NCI-H2081 (cell line): ENCODE measurements at regions not wholly inside any gene's neighbourhood (a gene's known extent, or its start where the extent isn't known, plus 50 kb on each side); places are given as distances from the start of the nearest gene placed in this dataset.
"Not testable (repeated sequence)": the region's sequence is repeated elsewhere in the genome, so short reads cannot be mapped to it uniquely, and the experiment has no call there.

ENCODE experiments used
- DNase-seq, 2 experiments: peaks; one replicate each; lab custom pipeline; 2025; lab: John Stamatoyannopoulos, UW

DNA sequence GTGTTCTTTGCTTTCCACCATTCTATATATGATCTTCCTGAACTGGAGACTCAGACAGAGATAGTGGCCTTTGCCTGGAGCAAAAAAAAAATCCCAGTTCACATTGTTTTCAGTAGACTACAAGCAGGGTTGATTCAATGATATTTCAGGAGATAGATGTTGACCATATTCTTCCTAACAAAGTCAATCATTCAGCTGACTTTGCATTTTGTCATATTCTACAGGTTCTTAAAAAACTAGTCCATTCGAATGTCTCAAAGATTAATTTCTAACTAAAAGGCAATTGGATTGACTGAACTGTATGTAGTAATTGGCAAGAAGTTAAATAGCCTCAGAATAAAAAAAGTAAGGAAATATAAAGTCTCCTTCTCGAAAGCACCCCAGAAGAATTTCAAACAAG, 479.5 kb downstream of the NKX6-1 start:
- DNase-seq = no peak

DNA sequence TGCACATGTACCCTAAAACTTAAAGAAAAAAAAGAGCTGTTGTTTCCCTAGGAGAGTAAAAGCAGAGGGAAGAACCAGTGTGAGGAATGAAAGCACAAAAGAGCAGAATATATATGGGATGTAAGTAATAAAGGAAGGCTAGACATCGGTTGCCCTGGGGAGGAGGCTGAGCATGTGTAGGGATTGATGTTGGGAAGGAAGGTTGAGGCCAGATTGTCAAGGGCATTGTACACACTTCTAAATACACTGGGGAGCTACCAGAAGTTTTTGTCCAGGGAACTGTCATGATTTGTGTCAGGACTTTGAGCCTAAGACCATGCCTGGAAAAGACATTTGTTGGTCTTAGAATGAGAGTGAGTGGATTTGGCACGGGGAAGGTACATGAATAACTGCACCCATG, 467.1 kb downstream of the GPAT3 start:
- no peak for DNase-seq

DNA sequence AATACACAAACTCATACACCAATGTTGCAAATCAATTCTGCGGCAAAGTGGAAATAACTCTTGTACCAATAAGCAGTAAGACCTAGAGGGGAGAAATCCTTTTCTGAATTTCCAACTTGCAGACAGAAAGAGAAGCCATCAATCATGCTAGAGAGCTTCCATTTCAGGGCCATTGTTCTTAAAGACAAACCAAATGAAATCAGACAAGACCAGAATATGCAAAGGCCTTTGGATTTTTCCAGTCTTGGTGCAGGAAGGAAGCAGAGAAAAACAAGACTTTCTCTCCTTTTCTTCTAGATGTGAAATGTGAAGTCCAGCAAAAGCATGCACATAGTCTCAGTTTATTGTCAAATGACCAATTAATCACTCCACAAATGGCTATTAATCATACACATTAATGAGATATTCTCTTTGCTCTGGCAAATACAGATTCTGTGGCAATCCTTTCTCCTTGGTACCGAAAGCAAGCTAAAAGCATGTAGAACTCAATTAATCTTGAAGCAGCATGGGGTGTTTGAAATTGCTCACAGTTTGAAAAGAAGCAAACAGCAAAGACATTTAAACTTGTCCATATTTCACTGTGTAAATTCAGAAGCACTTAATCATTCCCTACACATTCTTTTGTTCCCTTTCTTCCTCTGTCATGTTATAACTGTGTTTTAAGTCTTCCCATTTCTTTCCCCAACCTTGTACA, 466.1 kb downstream of the GPAT3 start:
- no peak for DNase-seq

DNA sequence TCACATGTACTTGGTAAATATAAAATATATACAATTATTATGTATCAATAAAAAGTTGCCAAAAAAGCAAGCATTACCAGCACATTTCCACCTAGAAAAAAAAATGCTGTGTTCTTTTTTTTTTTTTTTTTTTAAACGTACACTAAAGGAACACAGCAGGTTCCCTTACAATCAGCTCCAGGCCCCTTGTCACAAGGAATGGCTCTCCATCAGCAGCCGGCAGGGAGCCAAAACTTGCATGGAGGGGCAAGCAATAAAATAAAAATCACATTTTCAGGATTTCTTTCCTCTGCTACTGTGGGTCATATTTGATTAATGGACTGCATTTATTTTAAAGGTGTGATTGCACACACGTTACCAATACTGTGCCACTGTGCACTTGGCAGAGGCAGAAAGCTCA, 460.3 kb downstream of the GPAT3 start:
- no peak for DNase-seq

DNA sequence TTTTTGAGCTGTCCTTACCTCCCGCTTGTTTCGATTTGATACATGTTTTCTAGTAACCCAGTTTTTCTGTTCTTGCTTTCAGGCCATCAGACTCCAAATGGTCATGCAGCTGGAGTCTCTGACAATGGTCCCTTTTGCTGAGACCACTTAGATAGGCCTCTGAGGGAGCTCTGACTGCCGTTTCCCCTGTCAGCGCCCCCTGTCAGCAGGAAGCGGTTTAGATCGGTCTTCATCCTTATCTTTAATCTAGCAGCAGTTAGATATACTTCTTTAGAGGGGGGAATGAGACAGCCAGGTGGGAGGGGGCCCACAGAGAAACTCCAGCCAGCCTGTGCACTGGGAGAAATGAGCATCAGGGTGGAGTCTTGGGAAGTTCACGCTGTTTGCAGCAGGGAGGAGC, 457.9 kb downstream of the GPAT3 start:
- no peak for DNase-seq

DNA sequence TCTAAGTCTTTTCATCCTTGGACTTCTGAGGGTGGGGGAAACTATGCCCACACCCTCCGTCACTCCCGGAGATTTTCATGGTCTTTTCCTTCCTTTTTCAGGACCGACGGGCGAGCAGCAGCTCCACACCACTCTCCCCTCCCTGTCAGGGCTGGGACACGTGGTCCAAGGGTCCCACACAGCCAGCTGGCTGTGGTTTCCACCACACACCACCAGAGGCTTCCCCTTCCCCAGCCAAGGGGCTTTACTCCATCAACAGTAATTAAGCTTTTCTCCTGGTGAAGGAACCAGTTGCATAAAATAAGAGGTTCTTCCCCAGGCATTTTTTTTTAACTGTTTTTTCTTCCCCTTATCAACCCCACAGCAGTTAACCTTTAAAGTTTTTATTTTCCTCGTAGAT, 453.9 kb downstream of the GPAT3 start:
- no peak for DNase-seq

DNA sequence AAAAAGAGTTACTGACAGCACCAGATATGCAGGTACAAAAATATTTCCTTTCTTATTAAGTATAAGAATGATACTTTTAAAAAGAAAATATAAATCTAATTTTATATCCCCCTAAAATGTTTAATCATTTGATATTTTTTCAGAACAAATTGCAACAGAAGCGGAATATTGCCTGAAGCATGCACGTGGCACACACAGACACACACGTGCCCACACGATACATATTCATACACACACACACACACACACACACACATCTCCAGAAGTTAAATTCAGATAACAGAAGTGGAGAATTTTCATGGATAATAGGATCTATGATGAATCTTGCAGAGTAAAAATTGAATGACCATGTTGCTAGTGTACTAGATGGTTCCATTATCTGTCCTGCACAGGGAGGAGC, 445.2 kb downstream of the GPAT3 start:
- no peak for DNase-seq

DNA sequence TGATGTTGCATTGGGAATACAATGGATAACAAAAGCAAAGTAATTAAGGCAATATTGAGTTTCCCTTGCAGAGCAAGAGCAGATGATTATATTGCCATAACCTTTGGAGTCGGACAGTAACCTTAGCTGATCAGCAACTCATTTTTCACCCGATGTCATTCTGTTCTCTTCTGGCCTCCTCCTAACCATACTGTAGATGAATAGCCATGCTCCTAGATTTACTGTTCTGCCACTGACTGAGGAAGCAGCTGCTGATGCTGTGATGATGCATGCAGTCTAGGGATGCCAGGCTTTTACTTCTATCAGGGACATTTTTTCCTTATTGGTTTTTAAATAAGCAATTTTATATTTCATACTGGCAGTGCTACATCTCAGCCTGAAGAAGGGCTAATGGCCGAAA, 443.9 kb downstream of the GPAT3 start:
- no peak for DNase-seq

DNA sequence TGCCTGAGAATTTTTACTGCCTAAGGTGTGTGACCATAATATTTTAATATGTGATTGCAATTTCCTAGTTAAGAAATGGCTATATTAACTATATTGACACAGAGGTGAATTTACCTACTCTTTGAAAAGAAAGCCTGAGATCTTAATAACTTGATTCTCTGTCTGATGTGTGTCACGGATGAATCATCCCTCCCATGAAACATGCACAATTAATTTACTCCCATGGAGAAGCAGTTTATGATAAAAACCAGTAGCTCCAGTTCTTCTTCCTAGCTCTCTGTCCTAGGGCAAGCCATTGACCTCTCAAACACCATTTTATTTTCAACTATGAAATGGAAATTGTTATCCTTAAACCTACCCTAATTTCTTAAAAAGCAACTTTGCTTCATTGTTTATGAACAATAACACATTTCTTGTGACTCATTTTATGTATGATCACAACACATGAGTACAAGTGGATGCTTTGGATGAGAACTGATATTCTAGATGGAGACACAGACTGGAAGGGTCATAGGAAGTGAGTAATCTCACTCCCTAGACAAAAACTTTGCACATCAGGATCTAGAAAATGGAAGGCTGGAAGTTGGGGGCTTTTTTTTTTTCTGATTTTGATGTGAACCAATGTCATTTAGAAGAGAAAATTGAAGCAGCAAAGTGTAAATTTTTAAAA, 438.3 kb downstream of the GPAT3 start:
- DNase-seq = no peak

DNA sequence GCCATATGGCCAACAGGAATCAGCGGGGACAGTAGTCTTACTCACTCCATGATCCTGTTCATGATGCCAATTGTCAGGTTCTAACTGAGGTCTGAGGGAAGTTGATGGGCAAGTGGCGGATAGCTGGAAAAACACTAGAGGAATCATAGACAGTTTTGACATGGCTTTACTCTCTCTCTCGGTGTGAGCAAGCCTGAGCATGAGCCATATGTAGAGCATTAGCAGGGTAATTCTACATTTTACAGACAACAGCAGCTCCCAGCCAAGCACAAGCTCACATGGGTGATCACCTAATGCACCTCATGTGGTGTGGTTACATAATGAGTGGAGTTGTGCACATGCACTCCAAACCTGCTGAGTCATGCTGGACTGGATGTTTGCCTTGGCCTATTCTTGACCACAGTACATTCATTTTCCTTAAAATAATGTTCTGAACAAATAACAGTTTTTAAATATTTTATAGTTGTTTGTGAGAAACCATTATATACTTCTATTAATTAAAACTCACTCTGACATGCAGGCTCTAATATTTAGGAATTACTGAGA, 429.2 kb downstream of the GPAT3 start:
- no peak for DNase-seq

DNA sequence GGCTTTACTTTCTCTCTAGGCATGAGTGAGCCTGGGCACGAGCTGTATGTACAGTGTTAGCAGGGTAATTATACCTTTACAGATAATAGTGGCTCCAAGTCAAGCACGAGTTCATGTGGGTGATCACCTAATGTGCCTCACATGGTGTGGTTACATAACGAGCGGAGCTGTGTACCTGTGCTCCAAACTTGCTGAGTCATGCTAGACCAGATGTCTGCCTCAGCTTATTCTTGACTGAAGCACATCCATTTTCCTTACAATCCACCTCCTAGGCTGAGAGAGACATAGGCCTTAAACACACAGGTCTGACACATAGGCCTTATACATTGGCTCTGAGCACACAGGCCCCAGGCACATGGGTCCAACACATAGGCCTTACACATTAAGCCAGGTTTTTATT, 426.6 kb downstream of the GPAT3 start:
- no peak for DNase-seq

DNA sequence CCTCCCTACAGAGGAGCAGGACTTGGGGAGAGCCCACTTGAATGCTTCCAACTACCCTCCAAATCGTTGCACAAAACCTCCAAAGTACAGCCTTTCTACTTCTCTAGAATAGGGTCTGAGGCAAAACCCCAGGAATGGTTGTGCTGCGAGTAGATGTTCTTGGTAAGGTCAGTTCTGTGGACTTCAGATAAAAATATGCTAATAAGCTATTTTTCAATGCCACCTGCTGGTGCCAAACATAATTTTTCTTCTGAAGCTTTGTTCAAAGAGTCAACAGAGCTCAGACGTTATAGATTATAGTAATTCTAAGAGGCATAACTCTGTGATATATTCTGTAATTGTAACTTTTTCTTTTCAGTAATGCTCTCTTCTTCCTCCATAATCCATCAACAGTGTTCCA, 425.7 kb downstream of the GPAT3 start:
- no peak for DNase-seq

DNA sequence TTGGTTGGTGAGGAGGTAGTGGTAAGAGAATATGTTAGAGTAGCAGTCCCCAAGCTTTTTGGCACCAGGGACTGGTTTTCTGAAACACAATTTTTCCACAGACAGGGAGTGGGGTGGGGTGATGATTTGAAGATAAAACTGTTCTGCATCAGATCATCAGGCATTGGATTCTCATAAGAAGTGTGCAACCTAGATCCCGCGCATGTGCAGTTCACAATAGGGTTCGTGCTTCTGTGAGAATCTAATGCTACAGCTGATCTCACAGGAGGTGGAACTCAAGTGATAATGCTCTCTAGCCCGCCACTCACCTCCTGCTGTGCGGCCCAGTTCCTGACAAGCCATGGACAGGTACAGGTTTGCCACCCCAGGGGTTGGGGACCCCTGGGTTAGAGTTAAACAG, 423.3 kb downstream of the GPAT3 start:
- DNase-seq = no peak

DNA sequence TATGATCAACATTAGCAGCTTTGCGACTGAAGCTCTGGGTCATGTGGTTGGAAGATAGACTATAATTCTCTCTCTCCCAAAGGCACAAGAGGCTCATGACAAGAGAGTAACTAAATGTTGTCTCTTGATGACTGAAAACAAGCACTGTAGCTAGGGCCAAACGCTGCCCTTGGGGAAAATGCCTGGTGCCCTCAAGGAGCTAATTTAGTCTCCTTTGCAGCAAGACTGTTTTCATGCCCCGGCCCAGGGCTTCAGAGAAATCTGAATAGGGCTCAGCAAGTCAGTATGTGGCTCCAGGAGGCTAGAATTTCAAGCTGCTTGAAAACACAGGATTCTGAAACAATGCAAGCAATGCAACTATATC, 411.9 kb downstream of the GPAT3 start:
- no peak for DNase-seq

DNA sequence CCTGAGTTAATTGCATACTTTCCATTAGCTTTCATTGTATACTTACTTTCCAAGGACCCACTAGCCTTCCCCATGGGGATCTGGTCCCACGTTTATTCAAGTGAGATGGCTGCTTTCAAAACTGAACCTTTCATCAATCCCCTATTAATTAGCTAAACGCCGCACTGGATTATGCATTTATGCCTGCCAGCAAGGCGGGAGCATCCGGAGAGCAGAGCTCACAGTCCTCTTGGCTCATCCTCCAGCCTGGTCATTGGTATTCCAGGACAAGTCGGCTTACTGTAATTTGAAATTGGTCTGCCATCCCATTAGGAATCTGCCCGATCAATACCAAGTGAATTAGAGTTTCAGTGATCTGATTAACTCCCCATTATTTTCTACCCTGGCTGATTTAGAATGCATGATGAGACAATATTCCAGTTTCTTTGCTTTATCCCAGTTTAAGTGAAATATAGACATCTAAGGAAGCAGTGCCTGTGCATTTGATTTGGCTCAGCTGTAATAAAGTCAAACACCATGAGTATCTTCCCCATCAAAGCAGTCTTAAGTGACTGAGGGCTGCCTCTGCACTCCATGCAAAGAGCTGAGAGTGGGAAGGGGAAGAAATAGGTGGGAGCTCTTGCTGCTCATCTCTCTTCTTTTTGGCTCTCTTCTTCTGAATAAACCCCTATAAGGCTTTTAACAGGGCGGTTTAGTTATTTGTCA, 411.4 kb downstream of the GPAT3 start:
- no peak for DNase-seq

DNA sequence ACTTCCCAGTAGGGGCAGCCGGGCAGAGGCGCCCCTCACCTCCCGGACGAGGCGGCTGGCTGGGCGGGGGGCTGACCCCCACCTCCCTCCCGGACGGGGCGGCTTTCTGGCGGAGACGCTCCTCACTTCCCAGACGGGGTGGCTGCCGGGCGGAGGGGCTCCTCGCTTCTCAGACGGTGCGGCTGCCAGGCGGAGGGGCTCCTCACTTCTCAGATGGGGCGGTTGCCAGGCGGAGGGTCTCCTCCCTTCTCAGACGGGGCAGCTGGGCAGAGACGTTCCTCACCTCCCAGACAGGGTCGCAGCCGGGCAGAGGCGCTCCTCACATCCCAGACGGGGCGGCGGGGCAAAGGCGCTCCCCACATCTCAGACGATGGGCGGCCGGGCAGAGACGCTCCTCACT, 407.8 kb downstream of the GPAT3 start:
- not testable (repeated sequence) for DNase-seq

DNA sequence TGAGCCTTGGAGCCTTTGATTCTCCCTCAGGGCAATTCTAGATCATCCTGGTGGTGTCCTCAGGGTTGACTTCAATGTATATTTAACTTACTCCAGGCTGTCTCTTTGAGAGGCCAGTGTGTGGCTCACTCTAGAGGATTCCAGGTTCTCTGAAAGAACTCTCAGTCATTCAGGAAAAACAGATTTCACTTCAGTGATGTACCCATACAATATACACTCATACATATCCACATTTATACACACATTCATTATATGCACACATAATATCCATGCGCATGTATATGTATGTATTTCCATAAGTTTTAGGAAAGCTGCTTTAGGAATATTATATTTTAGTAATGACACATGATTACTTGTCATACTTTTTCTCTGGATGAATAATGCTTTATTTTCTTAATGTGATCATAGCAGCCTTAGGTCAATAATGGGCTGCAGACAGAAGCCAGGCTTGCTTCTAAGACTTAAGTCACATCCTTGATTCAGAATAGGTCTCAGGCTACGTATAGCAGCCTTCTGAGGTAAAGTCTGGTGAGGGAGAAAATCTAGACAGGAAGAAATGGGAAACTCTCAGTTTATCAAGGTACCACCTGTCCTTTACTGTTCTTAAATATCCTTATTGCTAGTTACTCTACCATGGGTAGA, 397.0 kb downstream of the GPAT3 start:
- no peak for DNase-seq

DNA sequence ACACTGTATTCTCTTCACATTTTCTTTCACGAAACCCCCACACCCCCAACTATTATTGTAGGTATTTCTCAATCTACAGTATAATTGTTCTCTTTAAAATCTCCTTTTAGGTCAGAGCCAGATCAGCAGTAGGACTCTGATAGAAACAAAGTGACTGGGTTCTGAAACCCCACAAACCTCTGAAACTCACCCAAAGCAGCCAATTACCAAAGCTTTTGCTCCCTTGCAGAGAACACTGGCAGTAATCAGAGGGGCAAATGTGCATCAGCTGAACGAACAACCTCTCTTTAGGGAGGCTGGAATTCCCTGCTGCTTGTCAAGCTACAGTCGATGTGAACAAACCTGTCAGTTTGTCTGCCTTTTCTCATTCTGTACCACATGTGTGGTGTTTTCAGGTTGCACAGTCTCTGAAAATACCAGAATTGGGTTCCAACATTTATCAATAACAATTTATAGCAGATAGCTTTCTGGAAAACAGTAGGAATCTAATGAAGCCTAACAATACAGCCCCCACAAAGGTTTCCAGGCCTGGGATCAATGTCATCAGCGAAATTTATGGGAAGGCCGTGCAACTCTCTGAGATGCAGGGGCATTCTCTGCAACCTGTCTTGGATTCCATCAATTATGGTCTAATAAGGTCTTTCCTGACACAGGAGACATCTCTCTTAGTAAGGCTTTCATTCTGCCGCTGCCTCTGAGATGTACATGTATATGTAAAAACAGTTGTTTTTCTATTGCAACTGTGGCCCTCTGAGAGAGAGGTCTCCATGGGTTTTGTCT, 395.9 kb downstream of the GPAT3 start:
- DNase-seq = no peak

DNA sequence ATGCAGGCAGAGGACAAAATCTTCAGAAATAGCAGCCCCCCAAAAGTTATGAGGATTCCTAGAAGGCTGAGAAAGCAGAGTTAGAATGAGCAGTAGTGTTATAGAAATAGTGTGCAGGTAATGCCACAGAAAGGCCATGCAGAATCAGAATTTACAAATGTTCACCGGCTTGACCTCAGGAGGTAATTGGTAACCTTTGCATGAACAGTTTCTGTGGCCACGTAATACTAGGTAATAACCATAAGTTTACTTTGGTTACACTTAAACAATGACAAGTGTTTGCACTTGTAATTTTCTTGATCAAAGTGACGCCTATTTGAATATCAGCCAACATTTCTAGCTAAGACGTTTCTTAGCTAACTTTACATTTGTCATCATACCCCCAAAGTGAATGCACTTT, 393.6 kb downstream of the GPAT3 start:
- no peak for DNase-seq

DNA sequence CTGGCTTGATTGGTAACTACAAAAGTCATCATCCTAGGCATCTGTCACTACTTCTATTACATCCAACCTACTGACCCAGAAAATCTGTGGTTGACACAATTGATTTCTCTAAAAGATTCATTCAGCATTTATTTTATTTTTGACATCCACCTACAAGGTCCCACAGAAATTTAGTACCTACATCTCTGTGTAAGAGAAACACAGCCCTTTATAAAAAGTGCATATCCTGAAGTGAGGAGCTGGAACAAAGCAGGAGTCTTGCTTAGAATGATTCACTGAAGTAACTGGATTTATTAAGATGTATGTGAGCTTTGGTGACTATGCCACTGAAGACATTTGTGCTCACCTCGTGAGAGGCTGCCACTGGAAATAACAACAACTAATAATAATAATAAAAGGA, 391.0 kb downstream of the GPAT3 start:
- DNase-seq = no peak

DNA sequence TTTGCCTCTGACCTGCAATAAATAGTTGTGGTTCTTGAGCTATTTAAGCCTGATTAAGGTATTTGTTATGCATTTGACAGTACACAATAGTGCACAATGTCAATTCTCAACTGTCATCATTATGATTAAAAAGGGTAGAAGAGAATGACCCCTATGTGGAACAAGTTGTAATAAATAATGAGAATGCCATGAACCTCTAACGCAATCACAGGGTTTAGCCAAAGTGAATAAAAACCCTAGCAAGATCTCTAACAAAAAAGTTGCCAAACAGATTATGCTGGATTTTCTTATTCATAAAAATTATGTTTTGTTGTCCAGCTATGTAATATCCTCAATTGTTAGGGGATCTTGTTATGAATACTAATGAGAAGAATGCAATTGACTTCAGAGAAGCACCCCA, 387.4 kb downstream of the GPAT3 start:
- no peak for DNase-seq

DNA sequence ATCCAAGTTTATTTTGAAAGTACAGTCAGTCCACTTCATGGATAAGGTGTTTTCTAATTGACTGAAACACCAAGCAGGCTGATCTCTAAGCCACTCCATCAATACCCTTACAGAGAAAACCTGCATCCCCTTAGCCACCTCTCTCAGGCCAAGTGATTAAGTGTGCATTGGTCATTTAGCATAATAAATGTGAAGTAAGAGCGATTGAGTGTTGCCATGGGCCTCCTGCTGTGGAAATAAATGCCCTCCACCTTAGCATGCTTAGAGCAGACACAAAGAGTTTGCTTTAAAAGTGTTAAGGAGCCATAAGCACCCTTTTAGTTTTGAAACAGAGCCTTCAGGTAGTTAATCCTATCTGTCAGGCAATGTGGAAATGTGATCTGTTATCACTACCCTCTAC, 386.5 kb downstream of the GPAT3 start:
- DNase-seq = no peak
